T-helper 2 cell treated with Interferon-gamma antibody and Interleukin-4, amounts not matched to agents 5 μg/mL and 100 μg/mL, for 36 hours (primary cell): ENCODE measurements at regions not wholly inside any gene's neighbourhood (a gene's known extent, or its start where the extent isn't known, plus 50 kb on each side); places are given as distances from the start of the nearest gene placed in this dataset.

Source experiments
- DNase-seq: peaks from one replicate; pipeline ENCODE4 v3.0.0; 2021; ENCODE audit warnings: low spot score
- H3K27ac Mint-ChIP-seq: one replicate; pipeline ENCODE4 v1.8.0; 2021; ENCODE audit warnings: mild to moderate bottlenecking, mixed read lengths
- H3K27me3 Mint-ChIP-seq: one replicate; pipeline ENCODE4 v1.8.0; 2021; ENCODE audit warnings: low read depth, mixed read lengths
- H3K36me3 Mint-ChIP-seq: one replicate; pipeline ENCODE4 v1.8.0; 2021; ENCODE audit warnings: low read depth, mixed read lengths
- H3K4me1 Mint-ChIP-seq: one replicate; pipeline ENCODE4 v1.8.0; 2021; ENCODE audit warnings: low read depth, mixed read lengths
- H3K4me3 Mint-ChIP-seq: one replicate; pipeline ENCODE4 v1.8.0; 2022; ENCODE audit warnings: mild to moderate bottlenecking, moderate library complexity, mixed read lengths
- H3K9me3 Mint-ChIP-seq: one replicate; pipeline ENCODE4 v1.8.0; 2021; ENCODE audit warnings: mixed read lengths

DNA sequence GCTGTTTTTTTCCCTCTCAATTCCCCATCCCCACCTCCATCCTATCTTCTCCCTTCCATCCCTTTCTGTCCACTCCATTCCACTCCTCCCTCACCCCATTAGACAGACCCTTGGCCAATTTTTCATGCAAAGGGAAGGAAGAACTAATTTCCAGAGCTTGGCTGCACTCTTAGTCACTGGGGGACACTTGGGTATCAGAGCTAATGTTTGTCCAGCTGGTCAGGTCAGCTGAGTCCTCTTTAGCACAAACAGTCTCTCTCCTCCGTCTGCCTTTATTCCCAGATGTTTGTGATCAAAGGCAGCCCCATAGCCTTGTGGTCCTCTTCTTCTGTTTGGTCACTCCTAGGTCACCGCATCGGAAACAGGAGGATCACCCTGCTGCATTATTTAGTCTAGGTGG, 148.5 kb downstream of the NMUR2 start:
- Mint-ChIP-seq H3K4me3 (no peak overlapping the region), H3K27ac (no peak overlapping the region), H3K9me3 (no peaks in the 10 kb centered on the region), H3K4me1 (no peaks in the 10 kb centered on the region), H3K36me3 (no peaks in the 10 kb centered on the region), H3K27me3 (no peaks in the 10 kb centered on the region)
- no peak for DNase-seq

GRCh38 chr5:152255411-152255810, 149.7 kb downstream of the NMUR2 start:
- Mint-ChIP-seq H3K9me3 (no peaks in the 10 kb centered on the region), H3K4me3 (no peak overlapping the region), H3K36me3 (no peaks in the 10 kb centered on the region), H3K27me3 (no peaks in the 10 kb centered on the region), H3K4me1 (no peaks in the 10 kb centered on the region), H3K27ac (no peak overlapping the region)
- DNase-seq: no peak

DNA sequence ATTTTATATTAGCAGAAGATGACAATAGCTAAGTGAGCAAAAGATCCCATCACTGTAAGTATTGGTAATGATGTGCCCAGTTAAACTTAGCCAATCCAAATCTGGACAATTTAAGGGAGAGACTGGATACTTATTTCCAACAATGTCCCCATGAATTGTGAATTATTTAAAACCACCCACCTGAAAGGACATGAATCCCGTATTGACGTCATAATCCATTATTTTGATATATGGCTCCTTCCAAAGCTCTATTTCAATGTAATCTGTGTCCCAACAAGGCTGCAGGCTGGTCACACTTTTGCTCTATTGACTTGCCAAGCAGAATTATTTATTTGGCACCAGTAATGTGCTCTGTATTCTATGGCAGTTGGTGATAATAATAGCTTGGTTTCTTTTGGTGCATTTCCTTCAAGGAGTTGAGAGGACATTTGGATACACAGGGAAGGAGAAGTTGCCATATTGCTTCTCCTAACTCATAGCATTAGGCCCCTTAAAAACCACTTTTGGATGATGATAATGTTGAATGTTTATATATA, 157.2 kb downstream of the NMUR2 start:
- Mint-ChIP-seq H3K9me3 (no peaks in the 10 kb centered on the region), H3K4me1 (no peaks in the 10 kb centered on the region), H3K27me3 (no peaks in the 10 kb centered on the region), H3K4me3 (no peak overlapping the region), H3K27ac (no peak overlapping the region), H3K36me3 (no peaks in the 10 kb centered on the region)
- no peak for DNase-seq

DNA sequence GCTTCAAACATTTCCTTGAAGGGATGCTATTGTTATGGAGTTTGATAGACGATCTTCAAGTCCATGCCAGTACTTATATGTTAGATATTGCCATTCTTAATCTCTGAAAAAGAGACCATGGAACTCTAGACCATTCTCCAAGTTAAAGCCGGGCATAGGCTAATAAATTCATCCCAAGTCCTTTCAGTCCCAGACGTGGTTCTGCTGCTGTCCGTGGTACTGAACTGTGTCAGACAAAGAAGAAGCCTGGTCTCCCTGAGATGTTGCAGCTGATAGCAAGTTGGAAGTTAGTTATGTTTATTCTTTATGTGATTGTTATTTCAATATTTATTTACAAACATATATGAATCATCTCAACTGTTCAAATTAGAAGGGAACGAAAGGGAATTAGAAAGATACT, 158.7 kb downstream of the NMUR2 start:
- Mint-ChIP-seq H3K9me3 (no peaks in the 10 kb centered on the region), H3K4me3 (no peak overlapping the region), H3K4me1 (no peaks in the 10 kb centered on the region), H3K36me3 (no peaks in the 10 kb centered on the region), H3K27me3 (no peaks in the 10 kb centered on the region), H3K27ac (no peak overlapping the region)
- DNase-seq: no peak

- Mint-ChIP-seq H3K9me3 (no peaks in the 10 kb centered on the region), H3K36me3 (no peaks in the 10 kb centered on the region), H3K4me1 (no peaks in the 10 kb centered on the region), H3K27me3 (no peaks in the 10 kb centered on the region), H3K27ac (no peak overlapping the region), H3K4me3 (no peak overlapping the region)
- DNase-seq: no peak
Measured at GRCh38 chr5:152237531-152237930, 167.5 kb downstream of the NMUR2 start.

DNA sequence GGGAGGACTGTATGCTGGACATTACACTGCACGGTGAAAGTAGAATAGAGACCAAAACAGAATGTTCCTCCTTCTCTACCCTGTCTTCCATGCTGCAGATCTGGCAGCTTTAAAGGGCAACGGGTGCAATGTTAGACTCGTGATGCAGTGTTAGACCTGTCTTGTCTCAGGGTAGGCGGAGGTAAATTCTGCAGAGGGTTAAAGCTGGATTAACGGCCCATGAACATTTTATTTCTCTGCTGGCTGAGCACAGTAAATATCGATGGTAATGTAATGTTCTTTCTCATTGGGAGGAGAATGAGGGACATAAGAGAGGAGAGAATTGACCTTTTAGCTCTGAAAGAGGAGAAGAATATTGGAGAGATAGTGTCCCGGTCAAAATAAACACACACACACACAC, 178.9 kb downstream of the NMUR2 start:
- Mint-ChIP-seq H3K27ac (no peak overlapping the region), H3K9me3 (no peaks in the 10 kb centered on the region), H3K4me3 (no peak overlapping the region), H3K27me3 (no peaks in the 10 kb centered on the region), H3K4me1 (no peaks in the 10 kb centered on the region), H3K36me3 (no peaks in the 10 kb centered on the region)
- DNase-seq: no peak

GRCh38 chr5:152221721-152222629, 183.1 kb downstream of the NMUR2 start:
- no peaks in the 10 kb centered on the region for H3K27me3 Mint-ChIP-seq
- no peaks in the 10 kb centered on the region for H3K36me3 Mint-ChIP-seq
- no peak for DNase-seq
- no peaks in the 10 kb centered on the region for H3K9me3 Mint-ChIP-seq
- H3K4me3 Mint-ChIP-seq: no peak overlapping the region
- no peak overlapping the region for H3K27ac Mint-ChIP-seq
- no peaks in the 10 kb centered on the region for H3K4me1 Mint-ChIP-seq

DNA sequence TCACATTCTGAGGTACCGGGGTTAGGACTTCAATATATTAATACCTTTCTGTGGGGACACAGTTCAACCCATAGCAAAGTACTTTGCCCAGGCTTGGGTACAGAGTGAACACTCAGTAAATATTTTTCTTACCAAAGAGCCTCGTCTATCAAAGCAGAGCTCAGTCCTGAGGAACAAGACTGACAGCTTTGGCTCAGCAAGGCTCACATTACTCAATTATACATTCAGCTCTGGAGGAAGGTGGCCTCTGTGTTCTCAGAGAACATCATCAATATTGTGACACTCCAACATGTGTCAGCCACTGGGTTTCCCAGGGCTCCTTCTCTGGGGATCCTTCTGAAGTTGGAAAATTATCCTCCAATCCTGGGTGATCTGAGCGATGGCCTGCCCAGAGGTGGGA, 186.4 kb downstream of the NMUR2 start:
- Mint-ChIP-seq H3K36me3 (no peaks in the 10 kb centered on the region), H3K27me3 (no peaks in the 10 kb centered on the region), H3K4me3 (no peak overlapping the region), H3K27ac (no peak overlapping the region), H3K9me3 (no peaks in the 10 kb centered on the region), H3K4me1 (no peaks in the 10 kb centered on the region)
- no peak for DNase-seq

DNA sequence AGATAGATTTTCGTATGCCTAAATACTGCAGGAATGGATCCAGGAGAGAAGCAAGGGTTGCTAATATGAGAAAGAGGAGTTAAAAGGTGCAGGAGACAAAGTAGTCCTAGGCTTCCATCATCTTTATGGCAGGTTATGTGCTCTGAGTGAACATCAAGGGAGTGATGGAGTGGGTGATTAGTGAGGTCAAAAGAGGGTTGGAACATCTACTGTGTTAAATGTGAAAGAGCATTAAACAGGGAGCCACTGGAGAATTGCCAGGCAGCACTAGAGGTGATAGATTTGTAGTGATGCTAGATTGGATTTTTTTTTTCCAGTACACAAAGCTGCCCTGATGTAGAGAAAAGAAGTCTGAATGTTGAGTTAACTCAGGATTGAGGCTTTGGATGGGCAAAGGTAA, 199.3 kb downstream of the NMUR2 start:
- Mint-ChIP-seq H3K4me1 (no peaks in the 10 kb centered on the region), H3K27ac (no peak overlapping the region), H3K4me3 (no peak overlapping the region), H3K36me3 (no peaks in the 10 kb centered on the region), H3K27me3 (no peaks in the 10 kb centered on the region), H3K9me3 (no peaks in the 10 kb centered on the region)
- no peak for DNase-seq

DNA sequence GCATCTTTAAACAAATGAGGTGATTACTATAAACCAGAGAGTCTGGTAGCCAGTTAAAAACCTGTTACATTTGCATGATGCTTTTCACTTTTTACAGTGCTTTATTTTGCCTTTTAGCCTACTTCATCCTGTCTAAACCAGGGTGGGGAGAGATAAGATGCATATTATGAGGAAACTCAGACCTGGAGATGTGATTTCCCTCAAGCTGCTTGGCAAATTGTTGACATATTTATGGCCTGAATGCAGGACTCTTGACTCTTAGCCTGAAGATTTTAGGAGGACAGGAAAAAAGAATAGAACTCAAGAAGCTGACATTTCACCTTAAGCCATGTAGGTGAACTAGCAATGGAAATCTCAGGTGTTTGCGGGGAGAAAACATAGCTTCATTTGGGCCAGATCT, 202.8 kb downstream of the NMUR2 start:
- H3K9me3 Mint-ChIP-seq: no peaks in the 10 kb centered on the region
- no peak for DNase-seq
- no peaks in the 10 kb centered on the region for H3K36me3 Mint-ChIP-seq
- H3K27me3 Mint-ChIP-seq: no peaks in the 10 kb centered on the region
- H3K4me1 Mint-ChIP-seq: no peaks in the 10 kb centered on the region
- H3K27ac Mint-ChIP-seq: no peak overlapping the region
- no peak overlapping the region for H3K4me3 Mint-ChIP-seq

DNA sequence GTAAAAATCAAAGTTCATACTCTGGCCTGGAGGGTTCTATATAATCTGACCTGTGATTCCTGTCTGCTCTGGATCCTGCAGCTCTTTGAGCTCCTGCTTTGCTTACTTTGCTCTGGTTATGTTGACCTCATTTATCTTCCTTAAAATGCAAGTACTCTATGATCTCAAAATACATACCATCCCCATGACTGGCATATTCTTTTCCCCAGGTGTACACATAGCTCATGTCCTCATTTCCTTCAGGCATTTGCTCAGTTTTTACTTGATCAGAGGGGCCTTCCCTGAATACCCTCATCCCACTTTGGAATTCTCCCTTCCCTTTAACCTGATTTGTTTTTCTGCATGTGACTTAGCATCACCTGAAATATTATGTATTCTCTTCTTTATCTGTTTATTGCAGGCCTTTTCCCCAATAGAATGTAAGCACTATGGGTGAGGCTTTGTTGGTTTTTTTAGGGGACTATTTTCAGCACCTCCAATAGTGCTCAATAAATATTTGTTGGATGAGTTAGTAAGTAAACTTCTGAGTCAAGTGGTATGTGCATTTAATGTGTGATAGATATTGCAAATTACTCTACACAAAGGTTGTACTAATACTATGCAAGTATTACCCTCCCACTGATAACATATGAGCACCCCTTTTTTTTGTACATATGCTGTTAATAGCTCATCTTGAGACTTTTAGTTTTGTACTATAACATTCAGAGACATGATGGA, 211.5 kb downstream of the NMUR2 start:
- H3K27me3 Mint-ChIP-seq: no peaks in the 10 kb centered on the region
- no peak overlapping the region for H3K27ac Mint-ChIP-seq
- no peaks in the 10 kb centered on the region for H3K9me3 Mint-ChIP-seq
- H3K4me3 Mint-ChIP-seq: no peak overlapping the region
- H3K4me1 Mint-ChIP-seq: no peaks in the 10 kb centered on the region
- no peaks in the 10 kb centered on the region for H3K36me3 Mint-ChIP-seq
- no peak for DNase-seq

GRCh38 chr5:152188251-152188650, 216.8 kb downstream of the NMUR2 start:
- Mint-ChIP-seq H3K27ac (no peak overlapping the region), H3K36me3 (no peaks in the 10 kb centered on the region), H3K9me3 (no peaks in the 10 kb centered on the region), H3K4me3 (no peak overlapping the region), H3K4me1 (no peaks in the 10 kb centered on the region), H3K27me3 (no peaks in the 10 kb centered on the region)
- DNase-seq: no peak

- Mint-ChIP-seq H3K4me3 (no peak overlapping the region), H3K4me1 (no peaks in the 10 kb centered on the region), H3K36me3 (no peaks in the 10 kb centered on the region), H3K9me3 (no peaks in the 10 kb centered on the region), H3K27me3 (no peaks in the 10 kb centered on the region), H3K27ac (no peak overlapping the region)
- no peak for DNase-seq
Measured at GRCh38 chr5:152187668-152188067, 217.4 kb downstream of the NMUR2 start.

- Mint-ChIP-seq H3K36me3 (no peaks in the 10 kb centered on the region), H3K9me3 (no peaks in the 10 kb centered on the region), H3K4me1 (no peaks in the 10 kb centered on the region), H3K27ac (no peak overlapping the region), H3K27me3 (no peaks in the 10 kb centered on the region), H3K4me3 (no peak overlapping the region)
- DNase-seq: no peak
Measured at GRCh38 chr5:152185547-152186245, 219.4 kb downstream of the NMUR2 start.
